H1 (cell line): ENCODE measurements at regions not wholly inside any gene's neighbourhood (a gene's known extent, or its start where the extent isn't known, plus 50 kb on each side); places are given as distances from the start of the nearest gene placed in this dataset.

Experiments
- CTCF ChIA-PET: fragments of 300-600 bp; sonication (Branson Sonifier 250); formaldehyde crosslinking; loops from one replicate; lab custom pipeline; 2021; ENCODE audit not compliant: partially characterized antibody; lab: Charles Lee
- POLR2A ChIA-PET: fragments of 300-600 bp; sonication (Branson Sonifier 250); formaldehyde crosslinking; loops from one replicate; lab custom pipeline; 2021; ENCODE audit warnings: inconsistent platforms; ENCODE audit not compliant: partially characterized antibody; lab: Charles Lee
- DNase-seq, 2 experiments: peaks; one replicate each; pipeline versions ENCODE4 v3.0.0 to v3.0.0-alpha.2; 2010 to 2022; ENCODE audit warnings: low spot score in 2 of 2, low read depth in 1 of 2, mixed read lengths in 1 of 2
- FAIRE-seq: peaks from 2 replicates; lab custom pipeline; 2011; peaks lifted over from hg19 to GRCh38; lab: Jason Lieb, UNC
- H2AFZ ChIP-seq: 2 replicates; pipeline ENCODE4 v1.8.1; 2012; ENCODE audit warnings: low read length, inconsistent platforms
- H2AK5ac ChIP-seq: 2 replicates; pipeline ENCODE4 v1.6.1; 2013; ENCODE audit warnings: low read depth, low read length
- H2BK120ac ChIP-seq: replicated peaks from 2 replicates; pipeline ENCODE3; 2013; ENCODE audit warnings: low read depth, low read length, inconsistent platforms
- H2BK12ac ChIP-seq: 2 replicates; pipeline ENCODE4 v1.6.1; 2013; ENCODE audit warnings: low read depth, low read length
- H2BK15ac ChIP-seq: 2 replicates; pipeline ENCODE4 v1.6.1; 2013; ENCODE audit warnings: low read length
- H2BK20ac ChIP-seq: 2 replicates; pipeline ENCODE4 v1.6.1; 2013; ENCODE audit warnings: low read length
- H2BK5ac ChIP-seq: 2 replicates; pipeline ENCODE4 v1.6.1; 2013; ENCODE audit warnings: low read depth, low read length
- H3K14ac ChIP-seq: 2 replicates; pipeline ENCODE4 v1.6.1; 2013; ENCODE audit warnings: inconsistent platforms; ENCODE audit not compliant: insufficient read length
- H3K18ac ChIP-seq: 2 replicates; pipeline ENCODE4 v1.6.1; 2013; ENCODE audit warnings: low read length; ENCODE audit errors: extremely low read depth
- H3K23ac ChIP-seq: 2 replicates; pipeline ENCODE4 v1.6.1; 2013; ENCODE audit warnings: inconsistent platforms; ENCODE audit not compliant: insufficient read length
- H3K23me2 ChIP-seq: 2 replicates; pipeline ENCODE4 v1.6.1; 2013; ENCODE audit warnings: low read depth, low read length
- H3K27ac ChIP-seq: 2 replicates; pipeline ENCODE4 v1.6.1; 2011; ENCODE audit warnings: low read depth, low read length, inconsistent platforms
- H3K27me3 ChIP-seq, 4 experiments: replicated peaks in 1 of 4; 1 replicate in 1 of 4; 2 replicates in 3 of 4; pipeline versions ENCODE4 v1.6.1 to v1.8.1; 2011 to 2013; ENCODE audit warnings: low read length in 3 of 4, mild to moderate bottlenecking in 3 of 4, inconsistent platforms in 2 of 4, mixed read lengths in 2 of 4, moderate library complexity in 1 of 4; ENCODE audit not compliant: control insufficient read depth in 3 of 4, insufficient read depth in 3 of 4; ENCODE audit errors: extremely low read depth in 1 of 4
- H3K36me3 ChIP-seq, 4 experiments: 2 replicates each; pipeline versions ENCODE4 v1.6.1 to v1.8.1; 2011 to 2013; ENCODE audit warnings: mild to moderate bottlenecking in 4 of 4, low read length in 3 of 4, moderate library complexity in 2 of 4, control low read depth in 1 of 4, inconsistent platforms in 1 of 4; ENCODE audit not compliant: insufficient read depth in 4 of 4, control insufficient read depth in 2 of 4
- H3K4ac ChIP-seq: replicated peaks from 2 replicates; pipeline ENCODE3; 2013; ENCODE audit warnings: low read length, low read depth, mixed read lengths, inconsistent platforms; ENCODE audit not compliant: insufficient read length
- H3K4me1 ChIP-seq, 4 experiments: replicated peaks in 1 of 4; 1 replicate in 1 of 4; 2 replicates in 3 of 4; pipeline versions ENCODE4 v1.6.1 to v1.8.1; 2011 to 2013; ENCODE audit warnings: low read length in 3 of 4, inconsistent platforms in 2 of 4, mixed read lengths in 1 of 4; ENCODE audit not compliant: insufficient read depth in 4 of 4, control insufficient read depth in 3 of 4
- H3K4me2 ChIP-seq, 2 experiments: 2 replicates each; pipeline versions ENCODE4 v1.6.1 to v1.8.1; 2011 to 2013; ENCODE audit warnings: low read depth in 2 of 2, low read length in 2 of 2, control low read depth in 1 of 2, inconsistent platforms in 1 of 2, mild to moderate bottlenecking in 1 of 2; ENCODE audit not compliant: insufficient read depth in 1 of 2
- H3K4me3 ChIP-seq, 4 experiments: fragments of 200-600, 300-600 bp in 1 of 4; sonication (generic), shearing (Covaris generic), sonication (Bioruptor Twin) in 1 of 4; 2 replicates each; pipeline versions ENCODE4 v1.5.1 to v1.8.1; 2011 to 2016; ENCODE audit warnings: low read length in 4 of 4, low read depth in 3 of 4, control low read depth in 2 of 4, inconsistent platforms in 2 of 4, mild to moderate bottlenecking in 2 of 4, mixed read lengths in 1 of 4, moderate library complexity in 1 of 4; ENCODE audit not compliant: insufficient read depth in 2 of 4; ENCODE audit errors: extremely low read depth in 1 of 4
- H3K56ac ChIP-seq: replicated peaks from 2 replicates; pipeline ENCODE3; 2013; ENCODE audit warnings: low read depth, mild to moderate bottlenecking, mixed read lengths, low read length, inconsistent platforms; ENCODE audit not compliant: insufficient read length
- H3K79me1 ChIP-seq: 2 replicates; pipeline ENCODE4 v1.6.1; 2013; ENCODE audit warnings: low read depth, low read length, control low read depth
- H3K79me2 ChIP-seq, 2 experiments: 2 replicates each; pipeline versions ENCODE4 v1.6.1 to v1.8.1; 2012 to 2013; ENCODE audit warnings: low read length in 2 of 2, mild to moderate bottlenecking in 2 of 2, inconsistent platforms in 1 of 2; ENCODE audit not compliant: insufficient read depth in 2 of 2, control insufficient read depth in 1 of 2
- H3K9ac ChIP-seq, 4 experiments: replicated peaks in 1 of 4; 1 replicate in 1 of 4; 2 replicates in 3 of 4; pipeline versions ENCODE4 v1.6.1 to v1.8.1; 2011 to 2013; ENCODE audit warnings: low read depth in 3 of 4, low read length in 3 of 4, control low read depth in 2 of 4, mild to moderate bottlenecking in 2 of 4, moderate library complexity in 2 of 4, inconsistent platforms in 1 of 4; ENCODE audit errors: extremely low read depth in 1 of 4
- H3K9me3 ChIP-seq, 2 experiments: 2 replicates each; pipeline versions ENCODE4 v1.6.1 to v1.8.1; 2012 to 2013; ENCODE audit warnings: mild to moderate bottlenecking in 2 of 2, moderate library complexity in 2 of 2, control low read depth in 1 of 2, inconsistent platforms in 1 of 2, low read depth in 1 of 2, low read length in 1 of 2, mixed read lengths in 1 of 2; ENCODE audit not compliant: insufficient read depth in 2 of 2
- H4K20me1 ChIP-seq, 2 experiments: replicated peaks in 1 of 2; 2 replicates each; pipeline versions ENCODE3 to v1.8.1; 2011 to 2013; ENCODE audit warnings: inconsistent platforms in 2 of 2, low read length in 2 of 2, mild to moderate bottlenecking in 1 of 2; ENCODE audit not compliant: insufficient read depth in 2 of 2, control insufficient read depth in 1 of 2
- H4K5ac ChIP-seq: 2 replicates; pipeline ENCODE4 v1.6.1; 2013; ENCODE audit warnings: low read length, low read depth, mixed read lengths, inconsistent platforms; ENCODE audit not compliant: insufficient read length
- H4K8ac ChIP-seq: 2 replicates; pipeline ENCODE4 v1.8.0; 2013; ENCODE audit warnings: mild to moderate bottlenecking, moderate library complexity, low read length, inconsistent platforms; ENCODE audit not compliant: insufficient read depth; ENCODE audit errors: extremely low read depth
- H4K91ac ChIP-seq: replicated peaks from 2 replicates; pipeline ENCODE3; 2013; ENCODE audit warnings: low read length, mixed read lengths, inconsistent platforms; ENCODE audit not compliant: insufficient read length
- ASH2L ChIP-seq: fragments of 200-600, 300-600 bp; sonication (generic); IDR thresholded peaks from one replicate; pipeline ENCODE4 v1.7.1; 2017; ENCODE audit warnings: low read length
- ATF3 ChIP-seq: IDR thresholded peaks from 2 replicates; pipeline ENCODE4 v1.6.1; 2011; ENCODE audit warnings: low read depth, mild to moderate bottlenecking, low read length; ENCODE audit not compliant: insufficient read depth
- CHD1 ChIP-seq: IDR thresholded peaks from 2 replicates; pipeline ENCODE4 v1.6.1; 2012; ENCODE audit warnings: low read depth, low read length, improper control_type of control experiment
- CHD2 ChIP-seq: IDR thresholded peaks from 2 replicates; pipeline ENCODE4 v1.6.1; 2012; ENCODE audit warnings: low read length, improper control_type of control experiment
- EP300 ChIP-seq, 2 experiments: IDR thresholded peaks; 1 replicate in 1 of 2; 2 replicates in 1 of 2; pipeline ENCODE4 v1.6.1; 2011 to 2012; ENCODE audit warnings: low read depth in 2 of 2, low read length in 2 of 2, mild to moderate bottlenecking in 2 of 2, borderline replicate concordance in 1 of 2, inconsistent platforms in 1 of 2, moderate library complexity in 1 of 2
- NANOG ChIP-seq: IDR thresholded peaks from 2 replicates; pipeline ENCODE4 v1.6.1; 2011; ENCODE audit warnings: low read length, low read depth, mild to moderate bottlenecking, inconsistent platforms; ENCODE audit not compliant: insufficient read depth, poor library complexity, severe bottlenecking
- NRF1 ChIP-seq: IDR thresholded peaks from 2 replicates; pipeline ENCODE4 v1.6.1; 2011; ENCODE audit warnings: mild to moderate bottlenecking, low read depth, low read length, improper control_type of control experiment
- POU5F1 ChIP-seq: IDR thresholded peaks from 2 replicates; pipeline ENCODE4 v1.6.1; 2011; ENCODE audit warnings: low read depth, mild to moderate bottlenecking, low read length, moderate library complexity
- RAD21 ChIP-seq, 2 experiments: IDR thresholded peaks in 1 of 2; conservative IDR thresholded peaks in 1 of 2; 2 replicates each; pipeline ENCODE4 v1.6.1; 2011; ENCODE audit warnings: low read depth in 2 of 2, low read length in 2 of 2, improper control_type of control experiment in 1 of 2, inconsistent platforms in 1 of 2, mild to moderate bottlenecking in 1 of 2, moderate library complexity in 1 of 2
- RXRA ChIP-seq: IDR thresholded peaks from 2 replicates; pipeline ENCODE4 v1.6.1; 2011; ENCODE audit warnings: low read depth, mild to moderate bottlenecking, low read length, moderate library complexity; ENCODE audit not compliant: insufficient read depth
- SIX5 ChIP-seq: IDR thresholded peaks from 2 replicates; pipeline ENCODE4 v1.6.1; 2011; ENCODE audit warnings: mild to moderate bottlenecking, low read depth, low read length
- SP2 ChIP-seq: IDR thresholded peaks from 2 replicates; pipeline ENCODE4 v1.6.1; 2012; ENCODE audit warnings: mild to moderate bottlenecking, low read length, inconsistent platforms
- TAF1 ChIP-seq: IDR thresholded peaks from 2 replicates; pipeline ENCODE4 v1.6.1; 2011; ENCODE audit warnings: mild to moderate bottlenecking, low read depth, low read length
- YY1 ChIP-seq: IDR thresholded peaks from 2 replicates; pipeline ENCODE4 v1.6.1; 2011; ENCODE audit warnings: low read depth, mild to moderate bottlenecking, low read length
- ZNF274 ChIP-seq: IDR thresholded peaks from 2 replicates; pipeline ENCODE4 v1.7.0; 2012; ENCODE audit warnings: low read length, borderline replicate concordance; ENCODE audit errors: extremely low read depth
- WGBS, 2 experiments: shearing (Covaris generic) in 1 of 2; methylation state at CpG; one replicate each; pipeline versions ENCODE4 v1.1.6 to v1.1.7; 2013 to 2015; ENCODE audit warnings: low lambda C conversion rate in 2 of 2, mixed read lengths in 2 of 2, inconsistent platforms in 1 of 2, low coverage in 1 of 2, missing lambda C conversion rate in 1 of 2; ENCODE audit not compliant: insufficient replicate concordance in 2 of 2, insufficient coverage in 1 of 2, insufficient read length in 1 of 2; ENCODE audit errors: extremely low coverage in 1 of 2, missing lambda C conversion rate in 1 of 2; 5-methylcytosine and 5-hydroxymethylcytosine counted together

- no peak overlapping the region for H3K9ac ChIP-seq
- no peak overlapping the region for H4K91ac ChIP-seq
- ChIA-PET CTCF (interaction anchor here (0.9 to 3.1 kb wide), 4 partner anchors 9 to 289 kb away, joined by 3 to 16 read pairs (median 4); no protein-coding TSS in a partner anchor), POLR2A (no interaction called here)
- no peaks in the 10 kb centered on the region for H3K36me3 ChIP-seq
- no peak overlapping the region for H3K14ac ChIP-seq
- 95% methylated on average over 6 of the region's 6 CpGs; no CpG with 5 or more reads in 1 of the 2 experiments for WGBS, 2 experiments
- no peak overlapping the region for H2BK120ac ChIP-seq
- no peaks in the 10 kb centered on the region for H3K79me2 ChIP-seq
- H4K5ac ChIP-seq, result no peak overlapping the region
- no peak for DNase-seq
- H3K4me2 ChIP-seq, result no peak overlapping the region
- TF ChIP-seq RXRA, result no peak
- no peak for TF ChIP-seq CHD2
- no peak for TF ChIP-seq NANOG
- TF ChIP-seq SP2, result no peak
- TF ChIP-seq EP300 (IDR thresholded peaks at IDR 0.05; ENCODE audit: borderline replicate concordance in 1 of 2, low read depth in 2 of 2, low read length in 2 of 2), result no peak
- TF ChIP-seq ZNF274, result no peak
- no peak for TF ChIP-seq POU5F1
- no peak for TF ChIP-seq RAD21 (IDR thresholded peaks at IDR 0.05 in 1 of 2, conservative IDR thresholded peaks at IDR 0.05 in 1 of 2; ENCODE audit: low read depth in 2 of 2, low read length in 2 of 2)
- TF ChIP-seq ASH2L, result no peak
- no peak for TF ChIP-seq NRF1
- TF ChIP-seq ATF3, result no peak
- TF ChIP-seq YY1, result no peak
- no peak for TF ChIP-seq TAF1
- TF ChIP-seq CHD1, result no peak
- TF ChIP-seq SIX5, result no peak
- H3K9me3 ChIP-seq, result no peaks in the 10 kb centered on the region
- no peak overlapping the region for H3K27ac ChIP-seq
- no peak for FAIRE-seq
- H3K23me2 ChIP-seq, result no peaks in the 10 kb centered on the region
- H2AFZ ChIP-seq, result no peak overlapping the region
- H3K79me1 ChIP-seq, result no peaks in the 10 kb centered on the region
- H3K4ac ChIP-seq, result no peak overlapping the region
- H4K20me1 ChIP-seq, result no peaks in the 10 kb centered on the region
- H2BK15ac ChIP-seq, result no peak overlapping the region
- H2AK5ac ChIP-seq, result no peak overlapping the region
- H3K4me1 ChIP-seq, result no peaks in the 10 kb centered on the region
- H2BK5ac ChIP-seq, result no peak overlapping the region
- H3K27me3 ChIP-seq, result no peaks in the 10 kb centered on the region
- no peak overlapping the region for H4K8ac ChIP-seq
- H3K4me3 ChIP-seq, result no peak overlapping the region
- H3K18ac ChIP-seq, result no peak overlapping the region
- no peak overlapping the region for H3K56ac ChIP-seq
- no peak overlapping the region for H2BK12ac ChIP-seq
- no peak overlapping the region for H2BK20ac ChIP-seq
- H3K23ac ChIP-seq, result no peak overlapping the region
Measured at GRCh38 chr13:40137400-40137799, 481.9 kb downstream of the COG6 start.
